WERI-Rb-1 (cell line): ENCODE measurements at regions not wholly inside any gene's neighbourhood (a gene's known extent, or its start where the extent isn't known, plus 50 kb on each side); places are given as distances from the start of the nearest gene placed in this dataset.

Experiments used
- DNase-seq: peaks from one replicate; pipeline ENCODE4 v3.0.0-alpha.2; 2020
- H3K27ac ChIP-seq: fragments of 250-450 bp; sonication (Bioruptor Pico); 2 replicates; pipeline ENCODE4 v1.5.1; 2020; ENCODE audit warnings: mild to moderate bottlenecking, moderate library complexity
- H3K27me3 ChIP-seq: fragments of 250-450 bp; sonication (Bioruptor Pico); 2 replicates; pipeline ENCODE4 v1.5.1; 2021; ENCODE audit warnings: mild to moderate bottlenecking, low read depth, moderate library complexity; ENCODE audit not compliant: insufficient read depth, severe bottlenecking
- H3K36me3 ChIP-seq: fragments of 250-450 bp; sonication (Bioruptor Pico); 2 replicates; pipeline ENCODE4 v1.5.1; 2020; ENCODE audit warnings: mild to moderate bottlenecking, moderate library complexity
- H3K4me3 ChIP-seq: 2 replicates; pipeline ENCODE4 v1.5.1; 2011; ENCODE audit warnings: low read depth, mild to moderate bottlenecking, control low read depth, low read length
- H3K9me3 ChIP-seq: fragments of 250-450 bp; sonication (Bioruptor Pico); 2 replicates; pipeline ENCODE4 v1.5.1; 2021; ENCODE audit warnings: mild to moderate bottlenecking, moderate library complexity; ENCODE audit not compliant: severe bottlenecking
- TF ChIP-seq, protein P1 (sequence below): IDR thresholded peaks from 2 replicates; pipeline ENCODE4 v1.5.1; 2011; ENCODE audit warnings: low read depth, mild to moderate bottlenecking, control low read depth, inconsistent platforms, low read length

DNA sequence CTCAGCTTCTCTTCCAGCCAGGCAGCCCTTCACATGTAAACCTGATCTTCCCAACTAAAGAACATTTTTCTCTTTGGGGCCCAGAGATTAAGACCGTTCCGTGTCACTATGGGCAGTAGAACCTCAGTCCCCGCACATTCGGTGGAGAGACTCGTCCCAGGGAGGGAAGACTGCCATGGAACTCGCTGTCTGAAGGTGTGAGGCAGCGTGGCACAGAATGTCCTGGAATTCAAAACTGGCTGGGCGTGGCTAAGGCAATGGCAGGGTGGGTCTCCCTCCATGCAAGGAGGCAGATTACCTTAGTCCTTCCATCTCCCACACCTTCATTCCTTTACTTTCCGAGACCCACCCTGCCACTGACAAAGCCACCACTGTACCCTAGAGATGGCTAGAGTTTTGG is 57.4 kb upstream of the ZNF354A start:
- H3K27me3 ChIP-seq = no peaks in the 10 kb centered on the region
- no peak overlapping the region for H3K27ac ChIP-seq
- no peaks in the 10 kb centered on the region for H3K36me3 ChIP-seq
- no peak overlapping the region for H3K4me3 ChIP-seq
- TF ChIP-seq, protein P1, sequence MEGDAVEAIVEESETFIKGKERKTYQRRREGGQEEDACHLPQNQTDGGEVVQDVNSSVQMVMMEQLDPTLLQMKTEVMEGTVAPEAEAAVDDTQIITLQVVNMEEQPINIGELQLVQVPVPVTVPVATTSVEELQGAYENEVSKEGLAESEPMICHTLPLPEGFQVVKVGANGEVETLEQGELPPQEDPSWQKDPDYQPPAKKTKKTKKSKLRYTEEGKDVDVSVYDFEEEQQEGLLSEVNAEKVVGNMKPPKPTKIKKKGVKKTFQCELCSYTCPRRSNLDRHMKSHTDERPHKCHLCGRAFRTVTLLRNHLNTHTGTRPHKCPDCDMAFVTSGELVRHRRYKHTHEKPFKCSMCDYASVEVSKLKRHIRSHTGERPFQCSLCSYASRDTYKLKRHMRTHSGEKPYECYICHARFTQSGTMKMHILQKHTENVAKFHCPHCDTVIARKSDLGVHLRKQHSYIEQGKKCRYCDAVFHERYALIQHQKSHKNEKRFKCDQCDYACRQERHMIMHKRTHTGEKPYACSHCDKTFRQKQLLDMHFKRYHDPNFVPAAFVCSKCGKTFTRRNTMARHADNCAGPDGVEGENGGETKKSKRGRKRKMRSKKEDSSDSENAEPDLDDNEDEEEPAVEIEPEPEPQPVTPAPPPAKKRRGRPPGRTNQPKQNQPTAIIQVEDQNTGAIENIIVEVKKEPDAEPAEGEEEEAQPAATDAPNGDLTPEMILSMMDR = no peak
- no peak for DNase-seq
- no peaks in the 10 kb centered on the region for H3K9me3 ChIP-seq

DNA sequence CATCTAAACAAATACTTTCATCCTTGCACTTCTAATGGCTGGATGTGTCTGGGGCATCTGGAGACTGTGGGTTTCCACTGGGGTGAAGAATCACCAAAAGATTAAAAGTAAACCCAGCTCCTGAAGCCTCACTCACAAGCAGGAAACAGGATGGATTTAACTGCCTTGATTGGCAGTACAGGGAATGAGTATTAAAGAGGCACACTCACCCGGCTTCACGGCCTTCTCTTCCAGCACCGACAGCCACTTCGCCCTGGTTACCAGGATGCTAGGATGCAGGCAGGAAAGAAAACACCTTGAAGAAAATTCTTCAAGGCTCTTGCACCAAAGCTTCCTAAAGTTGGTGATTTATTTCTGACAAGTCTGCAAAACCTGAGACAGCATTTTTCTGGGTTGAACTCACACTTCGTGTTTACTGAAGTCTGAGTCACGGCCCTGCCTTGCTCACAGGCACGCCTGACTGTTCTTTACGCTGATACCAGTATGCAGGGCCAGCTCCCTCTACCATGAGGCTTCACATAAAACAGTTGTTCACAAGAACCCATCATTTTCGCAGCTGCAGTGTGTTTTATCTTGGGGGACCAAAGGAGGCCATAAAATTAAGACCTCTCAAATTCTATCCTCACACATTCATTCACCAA is 56.5 kb upstream of the ZNF354A start:
- no peak for DNase-seq
- H3K9me3 ChIP-seq = no peaks in the 10 kb centered on the region
- TF ChIP-seq, protein P1 = no peak
- H3K4me3 ChIP-seq = no peak overlapping the region
- no peak overlapping the region for H3K27ac ChIP-seq
- H3K27me3 ChIP-seq = no peaks in the 10 kb centered on the region
- no peaks in the 10 kb centered on the region for H3K36me3 ChIP-seq

DNA sequence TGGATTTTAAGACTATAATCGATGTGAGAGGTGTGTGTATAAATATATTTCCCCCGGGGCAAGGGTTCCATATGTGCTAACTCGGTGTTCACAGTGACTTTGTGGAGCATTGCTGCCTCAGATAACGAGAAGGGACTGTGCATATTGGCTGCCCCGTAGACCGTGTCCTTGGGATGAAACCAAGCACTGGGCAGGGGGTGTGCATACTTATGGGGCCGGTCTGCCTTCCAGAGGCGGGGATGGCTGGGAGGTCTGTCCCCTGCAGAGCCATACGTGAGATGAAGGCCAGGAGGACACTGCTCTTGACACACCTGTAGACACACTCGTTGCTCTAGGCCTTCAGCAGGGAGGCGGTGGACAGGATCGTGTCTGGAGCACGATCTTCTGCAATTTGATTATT is 56.0 kb upstream of the ZNF354A start:
- H3K27ac ChIP-seq = no peak overlapping the region
- no peak overlapping the region for H3K4me3 ChIP-seq
- H3K27me3 ChIP-seq = no peaks in the 10 kb centered on the region
- DNase-seq = no peak
- no peaks in the 10 kb centered on the region for H3K36me3 ChIP-seq
- H3K9me3 ChIP-seq = no peaks in the 10 kb centered on the region
- TF ChIP-seq, protein P1 = no peak

DNA sequence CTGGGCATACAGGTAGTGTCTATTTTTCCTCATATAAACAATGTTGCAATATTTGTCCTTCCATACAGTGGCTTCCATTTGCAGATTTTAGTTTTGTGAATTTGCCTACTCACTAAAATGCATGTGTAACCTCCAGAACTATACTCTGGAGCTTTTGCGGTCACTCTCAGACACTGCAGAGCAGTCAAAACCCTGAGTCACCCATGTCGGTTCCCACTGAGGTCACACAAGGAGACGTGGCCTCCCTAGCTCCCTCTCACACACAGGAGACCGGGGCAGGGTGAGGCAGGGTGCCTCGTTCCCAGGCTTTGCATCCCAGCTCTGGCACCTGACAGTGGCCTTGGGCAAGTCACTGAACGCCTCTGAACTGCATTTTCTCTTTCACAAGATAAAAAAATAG is 55.5 kb upstream of the ZNF354A start:
- Histone ChIP-seq H3K27ac (no peak overlapping the region), H3K9me3 (no peaks in the 10 kb centered on the region), H3K36me3 (no peaks in the 10 kb centered on the region), H3K4me3 (no peak overlapping the region), H3K27me3 (no peaks in the 10 kb centered on the region)
- TF ChIP-seq, protein P1 = no peak
- no peak for DNase-seq

DNA sequence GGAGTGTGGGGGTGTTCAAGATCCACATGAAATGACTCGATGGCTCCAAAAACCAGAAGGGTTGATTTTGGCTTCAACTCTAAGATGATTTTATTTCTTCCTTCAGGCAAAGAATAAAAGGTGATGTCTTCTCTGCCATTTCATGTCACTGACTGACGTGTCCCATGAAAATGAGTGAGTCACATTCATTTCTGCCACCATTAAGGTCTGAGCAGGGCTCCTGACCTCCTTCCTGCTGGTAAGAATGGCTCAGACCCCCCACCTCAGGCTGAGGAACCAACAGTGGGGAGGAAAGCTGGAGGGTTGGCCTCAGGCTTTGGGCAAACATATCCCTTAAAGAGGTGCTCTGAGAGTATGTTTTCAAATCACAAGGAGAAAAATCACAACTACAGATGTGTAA is 53.9 kb upstream of the ZNF354A start:
- no peak for DNase-seq
- no peaks in the 10 kb centered on the region for H3K27me3 ChIP-seq
- no peaks in the 10 kb centered on the region for H3K9me3 ChIP-seq
- no peak overlapping the region for H3K4me3 ChIP-seq
- no peak overlapping the region for H3K27ac ChIP-seq
- H3K36me3 ChIP-seq = no peaks in the 10 kb centered on the region
- TF ChIP-seq, protein P1 = no peak

DNA sequence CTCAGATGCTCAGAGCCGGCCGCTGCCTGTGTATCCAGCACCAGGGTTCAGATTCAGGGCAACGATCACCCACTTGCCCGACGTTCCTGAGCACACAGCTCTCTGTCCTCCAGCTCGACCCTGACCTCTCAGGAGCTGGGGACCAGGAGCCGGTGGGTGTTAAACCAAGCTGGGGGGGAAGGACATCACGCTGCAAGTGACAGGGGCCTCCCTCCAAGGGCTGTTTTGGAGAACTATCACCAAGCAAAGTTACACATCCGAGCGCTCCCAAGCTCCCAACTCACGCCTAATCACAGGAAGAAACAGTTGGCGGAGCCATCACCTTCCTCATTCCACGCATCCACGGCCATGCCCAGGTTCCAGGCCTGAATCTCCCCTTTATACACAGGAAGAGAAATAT is 51.5 kb upstream of the ZNF354A start:
- no peak overlapping the region for H3K4me3 ChIP-seq
- TF ChIP-seq, protein P1 = no peak
- no peak overlapping the region for H3K27ac ChIP-seq
- no peaks in the 10 kb centered on the region for H3K27me3 ChIP-seq
- DNase-seq = no peak
- no peaks in the 10 kb centered on the region for H3K9me3 ChIP-seq
- no peaks in the 10 kb centered on the region for H3K36me3 ChIP-seq
